Kidney (tissue), 13 donors: ENCODE measurements at regions not wholly inside any gene's neighbourhood (a gene's known extent, or its start where the extent isn't known, plus 50 kb on each side); places are given as distances from the start of the nearest gene placed in this dataset.
A peak's percentile ranks its signal among the peaks of the same experiment; 100 is the strongest.

ENCODE experiments used
- DNase-seq, 5 donors: peaks; one replicate each; pipeline ENCODE4 v3.0.0-alpha.2; 2013 to 2020
- FAIRE-seq: peaks from 2 replicates; lab custom pipeline; 2012; peaks lifted over from hg19 to GRCh38; lab: Jason Lieb, UNC
- H3K27ac ChIP-seq, 2 donors: one replicate each; pipeline ENCODE4 v1.7.0; 2013; ENCODE audit warnings: low read depth in 2 of 2, low read length in 2 of 2, inconsistent platforms in 1 of 2
- H3K27me3 ChIP-seq: one replicate; pipeline ENCODE4 v1.7.1; 2013; ENCODE audit warnings: low read length, inconsistent platforms; ENCODE audit not compliant: control insufficient read depth, insufficient read depth
- H3K36me3 ChIP-seq, 3 donors: one replicate each; pipeline versions ENCODE4 v1.7.0 to v1.7.1; 2013; ENCODE audit warnings: low read length in 3 of 3, control low read depth in 1 of 3, inconsistent platforms in 1 of 3; ENCODE audit not compliant: insufficient read depth in 3 of 3, control insufficient read depth in 2 of 3
- H3K4me1 ChIP-seq, 3 donors: one replicate each; pipeline versions ENCODE4 v1.7.0 to v1.7.1; 2013; ENCODE audit warnings: low read length in 3 of 3, inconsistent platforms in 1 of 3, low read depth in 1 of 3; ENCODE audit not compliant: control insufficient read depth in 2 of 3, insufficient read depth in 2 of 3
- H3K4me3 ChIP-seq, 3 donors: one replicate each; pipeline versions ENCODE4 v1.7.0 to v1.8.1; 2013; ENCODE audit warnings: low read length in 3 of 3, control low read depth in 1 of 3, inconsistent platforms in 1 of 3
- H3K9ac ChIP-seq, 3 donors: one replicate each; pipeline versions ENCODE4 v1.7.0 to v1.7.1; 2013; ENCODE audit warnings: low read length in 3 of 3, control low read depth in 1 of 3, inconsistent platforms in 1 of 3
- H3K9me3 ChIP-seq, 3 donors: one replicate each; pipeline versions ENCODE4 v1.7.0 to v1.7.1; 2013; ENCODE audit warnings: low read length in 3 of 3, control low read depth in 1 of 3, inconsistent platforms in 1 of 3; ENCODE audit not compliant: control insufficient read depth in 2 of 3, insufficient read depth in 1 of 3
- intact Hi-C: fragments of 100-400 bp; cut with DNase I; formaldehyde crosslinking; loops from one replicate; pipeline ENCODE4 v1.11.1; 2022
- TF ChIP-seq, protein P1 (sequence below): IDR thresholded peaks from 3 replicates; pipeline ENCODE4 v1.5.1; 2012; ENCODE audit warnings: mild to moderate bottlenecking, moderate library complexity, borderline replicate concordance; ENCODE audit not compliant: insufficient read depth; ENCODE audit errors: extremely low read depth
- donor health status: control.
- donor health status: control.
- donor health status: control.
- donor health status: control.
- donor health status: control.
- donor health status: DM: yes; HTN: yes; CAD: no.
- donor health status: Normal renal cell carcinoma (clear cell type).

DNA sequence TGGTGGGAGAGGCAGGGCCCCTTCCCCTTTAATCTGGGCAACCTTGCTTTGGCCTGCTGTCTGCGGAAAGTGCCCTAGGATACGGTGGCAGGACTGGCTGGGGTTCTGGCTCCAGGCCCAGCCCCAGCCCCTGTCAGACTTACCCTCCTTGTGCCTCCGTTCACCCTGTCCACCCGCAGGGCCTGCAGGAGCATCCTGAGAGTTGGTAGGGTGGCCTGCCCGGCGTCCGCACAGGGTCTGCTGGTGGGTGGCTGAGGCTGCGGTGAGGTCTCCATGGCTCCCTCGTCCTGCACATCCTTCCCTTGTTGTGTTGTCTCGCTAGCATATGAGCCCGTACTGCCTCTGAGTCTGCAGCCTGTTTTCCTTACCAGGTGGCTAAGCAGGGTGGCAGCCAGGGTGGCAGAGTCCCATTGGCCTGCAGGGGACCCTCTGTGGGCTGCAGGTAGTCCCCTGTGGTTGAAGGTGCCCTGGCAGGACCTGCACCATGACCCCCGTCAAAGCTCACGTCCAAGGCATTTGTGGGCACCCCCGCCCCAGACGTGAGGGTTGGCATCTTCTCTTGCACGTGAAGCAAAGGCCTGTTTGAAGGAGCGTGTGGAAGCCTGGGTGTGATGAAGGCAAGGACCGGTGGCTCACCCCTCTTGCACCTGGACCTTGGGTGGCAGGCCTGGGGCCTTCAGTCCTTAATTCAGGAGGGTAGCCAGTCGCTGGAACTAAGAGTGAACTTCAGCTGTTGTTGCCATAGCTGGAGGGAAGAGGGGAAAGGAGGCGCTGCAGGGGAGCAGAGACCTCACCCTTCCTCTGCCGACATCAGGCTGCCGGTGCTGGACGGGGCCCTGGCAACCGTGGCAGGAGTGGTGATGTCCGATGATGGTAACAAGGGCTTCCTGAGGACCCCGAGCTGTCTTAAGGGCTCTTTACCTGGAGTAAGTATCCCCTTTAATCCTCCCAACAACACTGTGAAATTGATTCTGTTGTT, 293.7 kb downstream of the SEC14L1 start:
- DNase-seq: no peak
- no peak for FAIRE-seq
- Histone ChIP-seq H3K36me3 (peaks cover 0 to 19% (median 0%) of the 10 kb centered on the region in 3 donors), H3K27me3 (no peaks in the 10 kb centered on the region), H3K9me3 (no peaks in the 10 kb centered on the region), H3K4me1 (peaks cover 4 to 65% (median 20%) of the 10 kb centered on the region in 3 donors), H3K27ac (no peak overlapping the region), H3K4me3 (no peak overlapping the region), H3K9ac (no peak overlapping the region)
- TF ChIP-seq, protein P1, sequence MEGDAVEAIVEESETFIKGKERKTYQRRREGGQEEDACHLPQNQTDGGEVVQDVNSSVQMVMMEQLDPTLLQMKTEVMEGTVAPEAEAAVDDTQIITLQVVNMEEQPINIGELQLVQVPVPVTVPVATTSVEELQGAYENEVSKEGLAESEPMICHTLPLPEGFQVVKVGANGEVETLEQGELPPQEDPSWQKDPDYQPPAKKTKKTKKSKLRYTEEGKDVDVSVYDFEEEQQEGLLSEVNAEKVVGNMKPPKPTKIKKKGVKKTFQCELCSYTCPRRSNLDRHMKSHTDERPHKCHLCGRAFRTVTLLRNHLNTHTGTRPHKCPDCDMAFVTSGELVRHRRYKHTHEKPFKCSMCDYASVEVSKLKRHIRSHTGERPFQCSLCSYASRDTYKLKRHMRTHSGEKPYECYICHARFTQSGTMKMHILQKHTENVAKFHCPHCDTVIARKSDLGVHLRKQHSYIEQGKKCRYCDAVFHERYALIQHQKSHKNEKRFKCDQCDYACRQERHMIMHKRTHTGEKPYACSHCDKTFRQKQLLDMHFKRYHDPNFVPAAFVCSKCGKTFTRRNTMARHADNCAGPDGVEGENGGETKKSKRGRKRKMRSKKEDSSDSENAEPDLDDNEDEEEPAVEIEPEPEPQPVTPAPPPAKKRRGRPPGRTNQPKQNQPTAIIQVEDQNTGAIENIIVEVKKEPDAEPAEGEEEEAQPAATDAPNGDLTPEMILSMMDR: no peak
- intact Hi-C loops: loop anchor here (5.0 to 10.0 kb wide), 2 partner anchors 53 to 100 kb away; no protein-coding TSS in a partner anchor

DNA sequence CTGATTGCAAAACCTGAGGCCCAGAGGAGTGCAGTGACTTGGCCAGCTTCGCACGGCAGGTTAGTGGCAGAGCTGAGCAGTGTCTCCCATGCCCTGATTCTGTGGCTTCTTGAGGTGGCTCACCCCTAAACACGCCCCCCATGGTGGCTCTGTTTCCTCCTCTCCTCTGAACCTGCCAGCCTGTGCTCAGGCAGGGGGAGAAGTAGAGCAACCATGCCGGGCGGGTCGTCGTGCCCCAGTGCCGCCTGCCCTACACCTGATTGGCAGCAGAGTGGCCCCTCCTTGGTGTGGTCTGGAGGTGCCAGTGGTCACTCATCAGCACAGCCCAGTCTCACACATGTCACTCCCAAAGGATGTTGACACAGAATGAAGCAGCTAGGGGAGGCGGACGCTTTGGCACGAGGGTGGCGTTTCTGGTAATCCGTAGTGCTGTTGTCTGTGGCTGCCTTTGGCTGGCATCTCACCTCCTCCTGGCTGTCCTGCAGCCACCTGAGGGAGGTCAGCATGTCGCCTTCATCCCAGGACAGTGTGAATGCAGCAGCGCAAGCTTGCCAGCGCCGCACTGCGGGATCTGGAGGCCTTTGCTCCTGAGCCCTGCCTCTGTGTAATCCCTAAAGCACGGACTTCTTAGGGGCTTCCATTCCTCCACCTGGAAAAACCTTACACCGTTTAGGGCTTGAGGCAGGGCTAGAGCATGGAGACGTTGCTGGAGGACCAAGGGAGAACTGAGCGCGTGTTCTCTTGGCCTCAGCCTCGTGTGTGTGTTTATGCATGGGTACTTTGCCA, 294.7 kb downstream of the SEC14L1 start:
- Histone ChIP-seq H3K4me1 (peaks cover 4 to 59% (median 16%) of the 10 kb centered on the region in 3 donors), H3K4me3 (peak overlapping the region in 1 of 3 donors; percentile 26), H3K27ac (no peak overlapping the region), H3K27me3 (no peaks in the 10 kb centered on the region), H3K9me3 (no peaks in the 10 kb centered on the region), H3K9ac (no peak overlapping the region), H3K36me3 (peaks cover 0 to 19% (median 0%) of the 10 kb centered on the region in 3 donors)
- intact Hi-C loops: loop anchor here (5.0 to 10.0 kb wide), 2 partner anchors 52 to 101 kb away; no protein-coding TSS in a partner anchor
- FAIRE-seq: no peak
- DNase-seq: no peak
- TF ChIP-seq, protein P1: no peak

DNA sequence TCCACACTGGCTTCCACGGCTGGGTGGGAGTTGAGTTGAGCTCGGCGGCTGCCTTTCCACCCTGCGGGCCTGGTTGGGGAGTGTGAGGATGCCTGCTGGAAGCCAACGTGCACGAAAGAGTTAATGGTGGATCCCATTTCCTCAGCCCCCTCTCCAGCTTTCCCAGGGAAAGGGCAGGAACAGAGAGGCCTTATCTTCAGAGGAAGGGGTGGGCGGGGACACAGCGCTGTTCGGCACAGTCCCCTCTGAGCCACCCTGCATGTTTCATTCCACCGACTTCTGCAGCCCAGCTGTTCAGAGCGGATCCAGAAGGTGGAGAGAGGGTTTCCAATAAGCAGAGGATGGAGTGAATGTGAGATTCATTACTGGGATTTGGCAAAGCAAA, 295.3 kb downstream of the SEC14L1 start:
- Histone ChIP-seq H3K36me3 (peaks cover 0 to 19% (median 0%) of the 10 kb centered on the region in 3 donors), H3K4me3 (peak overlapping the region in 1 of 3 donors; percentile 26), H3K9ac (no peak overlapping the region), H3K27me3 (no peaks in the 10 kb centered on the region), H3K4me1 (peaks cover 4 to 60% (median 18%) of the 10 kb centered on the region in 3 donors), H3K27ac (no peak overlapping the region), H3K9me3 (no peaks in the 10 kb centered on the region)
- FAIRE-seq (no peak), DNase-seq (peak in 3 of 5 donors; percentile 76 to 95 (median 80))
- TF ChIP-seq, protein P1: no peak
- intact Hi-C loops: loop anchor here (5.0 to 10.0 kb wide), 2 partner anchors 51 to 101 kb away; no protein-coding TSS in a partner anchor
